SU-DHL-6 (cell line): ENCODE measurements at regions not wholly inside any gene's neighbourhood (a gene's known extent, or its start where the extent isn't known, plus 50 kb on each side); places are given as distances from the start of the nearest gene placed in this dataset.

ENCODE experiments used
- H2AFZ ChIP-seq: fragments of 200-600 bp; sonication (generic); 2 replicates; pipeline ENCODE4 v1.6.1; 2014; ENCODE audit warnings: low read depth, mild to moderate bottlenecking, moderate library complexity, mixed read lengths, antibody characterized with exemption, low read length; ENCODE audit not compliant: severe bottlenecking
- H3F3A ChIP-seq: fragments of 200-600 bp; shearing (Covaris generic); 2 replicates; pipeline ENCODE4 v1.6.0; 2016; ENCODE audit warnings: antibody characterized with exemption, mild to moderate bottlenecking; ENCODE audit not compliant: insufficient read depth
- H3K27ac ChIP-seq: fragments of 200-600 bp; sonication (generic); 2 replicates; pipeline ENCODE4 v1.5.1; 2016; ENCODE audit warnings: low read depth, mild to moderate bottlenecking, low read length, moderate library complexity, mixed read lengths
- H3K27me3 ChIP-seq: fragments of 200-600 bp; sonication (generic), shearing (Covaris generic); 2 replicates; pipeline ENCODE4 v1.6.0; 2014; ENCODE audit warnings: mild to moderate bottlenecking, low read length
- H3K36me3 ChIP-seq: fragments of 200-600 bp; sonication (generic); 2 replicates; pipeline ENCODE4 v1.6.1; 2014; ENCODE audit warnings: mild to moderate bottlenecking, low read length, mixed read lengths
- H3K4me2 ChIP-seq: fragments of 300-600, 200-600 bp; shearing (Covaris generic), sonication (generic); 2 replicates; pipeline ENCODE4 v1.6.0; 2014; ENCODE audit warnings: low read length, low read depth, mild to moderate bottlenecking; ENCODE audit not compliant: poor library complexity, severe bottlenecking
- H3K4me3 ChIP-seq: fragments of 200-600 bp; sonication (generic); 2 replicates; pipeline ENCODE4 v1.5.1; 2014; ENCODE audit warnings: antibody characterized with exemption, low read length, mild to moderate bottlenecking, mixed read lengths; ENCODE audit not compliant: insufficient read depth, poor library complexity, severe bottlenecking
- H3K79me2 ChIP-seq: fragments of 200-600 bp; sonication (generic); 2 replicates; pipeline ENCODE4 v1.6.1; 2014; ENCODE audit warnings: mild to moderate bottlenecking, low read length, moderate library complexity; ENCODE audit not compliant: insufficient read depth
- H3K9ac ChIP-seq: fragments of 200-600 bp; sonication (generic); 2 replicates; pipeline ENCODE4 v1.7.0; 2014; ENCODE audit warnings: mild to moderate bottlenecking, low read length
- H3K9me2 ChIP-seq: fragments of 200-600 bp; sonication (generic); replicated peaks from 2 replicates; pipeline ENCODE4 v1.6.1; 2014; ENCODE audit warnings: low read length; ENCODE audit not compliant: insufficient read depth
- H3K9me3 ChIP-seq: fragments of 200-600 bp; sonication (generic); 2 replicates; pipeline ENCODE4 v1.6.1; 2014; ENCODE audit warnings: low read length, mixed read lengths; ENCODE audit not compliant: insufficient read depth
- H4K20me1 ChIP-seq: fragments of 200-600 bp; sonication (generic); 2 replicates; pipeline ENCODE4 v1.6.1; 2014; ENCODE audit warnings: low read depth, mild to moderate bottlenecking, antibody characterized with exemption, low read length, moderate library complexity, mixed read lengths
- EZH2phosphoT487 ChIP-seq: fragments of 200-600 bp; sonication (generic), shearing (Covaris generic); conservative IDR thresholded peaks from 2 replicates; pipeline ENCODE4 v1.6.1; 2018; ENCODE audit warnings: mild to moderate bottlenecking, antibody characterized with exemption, low read length, moderate library complexity, mixed read lengths
- TF ChIP-seq, protein P1 (sequence below): fragments of 200-600 bp; sonication (generic); IDR thresholded peaks from one replicate; pipeline ENCODE4 v1.5.1; 2017; ENCODE audit warnings: antibody characterized with exemption, mild to moderate bottlenecking, low read length, moderate library complexity; ENCODE audit not compliant: insufficient read depth, poor library complexity, severe bottlenecking

DNA sequence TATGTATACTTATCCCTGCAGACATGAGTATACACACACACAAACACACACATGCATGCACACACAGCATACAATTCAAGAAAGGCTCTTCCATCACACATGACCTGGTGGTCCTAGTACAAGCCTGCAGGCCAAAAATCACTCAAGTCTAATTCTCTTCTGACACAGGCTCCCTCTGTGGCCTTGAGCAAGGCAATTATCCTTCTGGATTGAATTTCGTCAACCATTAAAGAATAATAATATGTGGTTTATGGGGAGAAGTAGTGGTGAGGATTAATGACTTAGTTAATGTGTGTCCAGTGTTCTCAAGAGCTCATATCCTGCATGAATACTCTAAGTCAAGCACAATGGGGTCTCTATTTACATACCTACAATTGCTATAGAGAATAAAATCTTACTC is 161.8 kb upstream of the KIAA1217 start:
- Histone ChIP-seq H3K9ac (no peak overlapping the region), H3K36me3 (no peaks in the 10 kb centered on the region), H3K27me3 (no peaks in the 10 kb centered on the region), H3K27ac (no peak overlapping the region), H2AFZ (no peak overlapping the region), H3K9me2 (no peaks in the 10 kb centered on the region), H3K4me2 (no peak overlapping the region), H3K79me2 (no peaks in the 10 kb centered on the region), H4K20me1 (no peaks in the 10 kb centered on the region), H3K4me3 (no peak overlapping the region), H3F3A (no peaks in the 10 kb centered on the region), H3K9me3 (no peaks in the 10 kb centered on the region)
- no peak for TF ChIP-seq EZH2phosphoT487
- TF ChIP-seq, protein P1, sequence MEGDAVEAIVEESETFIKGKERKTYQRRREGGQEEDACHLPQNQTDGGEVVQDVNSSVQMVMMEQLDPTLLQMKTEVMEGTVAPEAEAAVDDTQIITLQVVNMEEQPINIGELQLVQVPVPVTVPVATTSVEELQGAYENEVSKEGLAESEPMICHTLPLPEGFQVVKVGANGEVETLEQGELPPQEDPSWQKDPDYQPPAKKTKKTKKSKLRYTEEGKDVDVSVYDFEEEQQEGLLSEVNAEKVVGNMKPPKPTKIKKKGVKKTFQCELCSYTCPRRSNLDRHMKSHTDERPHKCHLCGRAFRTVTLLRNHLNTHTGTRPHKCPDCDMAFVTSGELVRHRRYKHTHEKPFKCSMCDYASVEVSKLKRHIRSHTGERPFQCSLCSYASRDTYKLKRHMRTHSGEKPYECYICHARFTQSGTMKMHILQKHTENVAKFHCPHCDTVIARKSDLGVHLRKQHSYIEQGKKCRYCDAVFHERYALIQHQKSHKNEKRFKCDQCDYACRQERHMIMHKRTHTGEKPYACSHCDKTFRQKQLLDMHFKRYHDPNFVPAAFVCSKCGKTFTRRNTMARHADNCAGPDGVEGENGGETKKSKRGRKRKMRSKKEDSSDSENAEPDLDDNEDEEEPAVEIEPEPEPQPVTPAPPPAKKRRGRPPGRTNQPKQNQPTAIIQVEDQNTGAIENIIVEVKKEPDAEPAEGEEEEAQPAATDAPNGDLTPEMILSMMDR: no peak

DNA sequence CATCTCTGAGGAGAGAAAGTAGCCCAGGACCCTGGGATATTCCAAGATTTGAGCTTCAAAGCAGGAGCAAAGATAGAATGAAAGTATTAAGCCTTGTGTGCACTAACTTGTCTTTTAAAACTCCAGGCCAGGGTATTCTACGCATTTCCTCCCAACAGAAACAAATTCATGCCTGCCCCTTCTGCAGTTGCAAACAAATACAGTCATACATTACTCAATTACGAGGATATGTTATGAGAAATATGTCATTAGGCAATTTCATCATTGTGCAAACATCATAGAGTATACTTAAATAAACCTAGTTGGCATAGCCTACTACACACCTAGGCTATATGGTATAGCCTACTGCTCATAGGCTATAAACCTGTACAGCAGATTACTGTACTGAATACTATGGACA is 154.5 kb upstream of the KIAA1217 start:
- H3K36me3 ChIP-seq: no peaks in the 10 kb centered on the region
- H3K4me3 ChIP-seq: no peak overlapping the region
- H3K9me2 ChIP-seq: no peaks in the 10 kb centered on the region
- no peak overlapping the region for H3K4me2 ChIP-seq
- no peak overlapping the region for H2AFZ ChIP-seq
- no peaks in the 10 kb centered on the region for H3K9me3 ChIP-seq
- H3F3A ChIP-seq: no peaks in the 10 kb centered on the region
- no peaks in the 10 kb centered on the region for H3K79me2 ChIP-seq
- no peaks in the 10 kb centered on the region for H4K20me1 ChIP-seq
- H3K27ac ChIP-seq: no peak overlapping the region
- H3K9ac ChIP-seq: no peak overlapping the region
- no peak for TF ChIP-seq EZH2phosphoT487
- TF ChIP-seq, protein P1: no peak
- H3K27me3 ChIP-seq: no peaks in the 10 kb centered on the region

GRCh38 chr10:24080207-24080606 is 128.7 kb upstream of the KIAA1217 start:
- no peak overlapping the region for H3K27ac ChIP-seq
- H3K9me2 ChIP-seq: no peaks in the 10 kb centered on the region
- H3K36me3 ChIP-seq: no peaks in the 10 kb centered on the region
- no peaks in the 10 kb centered on the region for H3K27me3 ChIP-seq
- H4K20me1 ChIP-seq: no peaks in the 10 kb centered on the region
- H3K4me3 ChIP-seq: no peak overlapping the region
- TF ChIP-seq EZH2phosphoT487: no peak
- TF ChIP-seq, protein P1: no peak
- H3K4me2 ChIP-seq: no peak overlapping the region
- H3K79me2 ChIP-seq: no peaks in the 10 kb centered on the region
- no peaks in the 10 kb centered on the region for H3K9me3 ChIP-seq
- H3F3A ChIP-seq: no peaks in the 10 kb centered on the region
- H3K9ac ChIP-seq: no peak overlapping the region
- H2AFZ ChIP-seq: no peak overlapping the region
